HG03060 (cell line): ENCODE measurements at regions not wholly inside any gene's neighbourhood (a gene's known extent, or its start where the extent isn't known, plus 50 kb on each side); places are given as distances from the start of the nearest gene placed in this dataset.

Experiments
- ATAC-seq: cut with Tn5 transposase; IDR thresholded peaks from one replicate; pipeline ENCODE4 v1.9.1; 2021; ENCODE audit warnings: low read depth, moderate number of reproducible peaks; ENCODE audit not compliant: unreplicated experiment

- ATAC-seq = no peak
Observed at GRCh38 chr13:76160961-76161925, 525.1 kb downstream of the LMO7 start.

GRCh38 chr13:76160506-76160905 is 524.4 kb downstream of the LMO7 start:
- no peak for ATAC-seq

- ATAC-seq = no peak
Observed at GRCh38 chr13:76157926-76158325, 521.8 kb downstream of the LMO7 start.

GRCh38 chr13:76153239-76153638 is 517.1 kb downstream of the LMO7 start:
- ATAC-seq = no peak

GRCh38 chr13:76148926-76149325 is 512.8 kb downstream of the LMO7 start:
- no peak for ATAC-seq

GRCh38 chr13:76148374-76148773 is 512.2 kb downstream of the LMO7 start:
- ATAC-seq = no peak

GRCh38 chr13:76132532-76132931 is 496.4 kb downstream of the LMO7 start:
- no peak for ATAC-seq

GRCh38 chr13:76131551-76131950 is 495.4 kb downstream of the LMO7 start:
- ATAC-seq = no peak

- no peak for ATAC-seq
Observed at GRCh38 chr13:76129305-76130000, 493.3 kb downstream of the LMO7 start.

GRCh38 chr13:76127922-76128321 is 491.8 kb downstream of the LMO7 start:
- ATAC-seq = no peak

GRCh38 chr13:76123548-76123947 is 487.4 kb downstream of the LMO7 start:
- no peak for ATAC-seq

- ATAC-seq = no peak
Observed at GRCh38 chr13:76116751-76117360, 480.7 kb downstream of the LMO7 start.

GRCh38 chr13:76106763-76107162 is 470.6 kb downstream of the LMO7 start:
- ATAC-seq = no peak

- no peak for ATAC-seq
Observed at GRCh38 chr13:76094645-76095044, 458.5 kb downstream of the LMO7 start.

- no peak for ATAC-seq
Observed at GRCh38 chr13:76091076-76091475, 454.9 kb downstream of the LMO7 start.

GRCh38 chr13:76086729-76087128 is 450.6 kb downstream of the LMO7 start:
- ATAC-seq = no peak

GRCh38 chr13:76067850-76068249 is 431.7 kb downstream of the LMO7 start:
- no peak for ATAC-seq

- no peak for ATAC-seq
Observed at GRCh38 chr13:76053181-76053580, 417.1 kb downstream of the LMO7 start.

- ATAC-seq = no peak
Observed at GRCh38 chr13:76049376-76049746, 413.2 kb downstream of the LMO7 start.

- no peak for ATAC-seq
Observed at GRCh38 chr13:76048675-76049375, 412.7 kb downstream of the LMO7 start.

- no peak for ATAC-seq
Observed at GRCh38 chr13:76048131-76048530, 412.0 kb downstream of the LMO7 start.
